ENCODE measurements at regions not wholly inside any gene's neighbourhood (a gene's known extent, or its start where the extent isn't known, plus 50 kb on each side); places are given as distances from the start of the nearest gene placed in this dataset.

DNA sequence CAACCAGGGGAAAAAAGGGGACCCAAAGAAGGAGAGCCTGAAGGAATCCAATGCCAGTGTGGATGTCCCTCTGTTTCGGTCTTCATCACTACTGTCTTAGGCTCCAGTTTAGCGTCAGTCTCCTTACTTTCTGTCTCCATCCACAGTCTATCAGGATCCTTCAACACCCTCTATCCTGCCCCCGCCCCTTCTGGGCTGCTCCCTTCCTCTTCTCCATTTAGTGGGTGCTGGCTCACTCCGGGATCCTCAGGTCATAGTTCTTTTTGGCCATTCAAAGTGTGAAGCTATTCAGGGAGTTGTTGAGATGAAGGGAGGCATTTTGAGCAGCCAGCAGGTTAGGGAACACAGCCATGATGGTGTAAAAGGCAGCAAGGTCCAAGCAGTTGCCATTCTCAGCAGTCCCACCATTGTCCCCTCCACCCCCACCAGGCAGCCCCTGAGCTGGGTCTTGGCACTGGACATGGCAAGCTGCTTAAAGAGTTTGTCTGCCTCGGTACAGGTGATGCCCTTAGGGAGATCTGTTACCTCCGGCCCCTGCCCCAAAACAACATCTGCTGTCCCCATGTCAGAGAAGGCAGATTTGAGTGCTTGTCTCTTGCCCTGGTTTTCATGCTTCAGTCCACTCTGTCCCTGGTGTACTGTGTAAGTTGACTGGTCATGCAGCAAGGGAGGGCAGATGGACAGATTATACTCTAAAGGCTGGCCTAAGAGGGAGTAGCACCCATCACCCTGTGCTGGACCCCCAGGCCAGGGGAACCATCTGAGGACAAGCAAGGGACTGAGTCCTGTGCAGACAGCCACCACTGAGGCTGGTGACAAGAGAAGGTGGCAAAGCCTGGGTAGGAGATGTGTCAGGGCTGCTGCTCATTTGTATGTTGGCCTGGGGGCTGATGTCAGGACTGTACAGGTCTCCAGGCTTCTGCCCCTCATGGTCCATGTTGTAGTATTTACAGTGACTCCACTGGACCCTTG, 842.0 kb downstream of the HACE1 start:
- no peak for DNase-seq

DNA sequence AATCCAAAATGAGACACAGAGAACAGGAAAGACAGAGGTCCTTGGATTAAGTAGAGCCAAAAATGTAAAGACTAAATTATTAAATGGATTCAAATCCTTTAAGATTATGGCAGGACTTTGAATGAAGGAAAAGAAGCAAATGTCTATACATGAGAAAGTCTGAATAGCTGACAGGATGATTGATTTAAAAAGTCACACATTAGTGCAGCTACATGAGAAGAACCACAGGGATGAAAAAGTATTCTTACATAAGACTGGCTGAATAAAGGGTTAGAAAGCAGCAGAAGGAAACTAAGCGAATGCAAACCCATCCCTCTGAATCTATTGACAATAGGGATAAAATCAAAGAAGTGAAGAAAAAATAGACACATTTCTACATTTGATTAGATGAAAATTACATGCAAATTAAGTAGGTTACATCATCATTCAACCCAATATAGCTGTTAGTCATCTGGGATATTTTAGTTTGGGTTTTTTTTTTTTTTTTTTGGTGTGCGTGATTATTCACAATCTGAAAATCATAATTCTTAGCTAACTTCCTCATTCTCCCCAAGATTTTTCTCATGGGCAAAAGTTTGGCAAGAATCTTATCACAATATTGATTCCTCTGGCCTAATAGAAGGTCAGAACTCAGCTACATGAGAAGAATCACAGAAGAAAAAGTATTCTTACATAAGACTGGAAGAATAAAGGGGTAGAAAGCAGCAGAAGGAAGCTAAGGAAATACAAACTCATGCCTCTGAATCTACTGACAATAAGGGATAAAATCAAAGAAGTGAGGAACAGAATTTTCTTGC, 845.4 kb downstream of the HACE1 start:
- DNase-seq = no peak

DNA sequence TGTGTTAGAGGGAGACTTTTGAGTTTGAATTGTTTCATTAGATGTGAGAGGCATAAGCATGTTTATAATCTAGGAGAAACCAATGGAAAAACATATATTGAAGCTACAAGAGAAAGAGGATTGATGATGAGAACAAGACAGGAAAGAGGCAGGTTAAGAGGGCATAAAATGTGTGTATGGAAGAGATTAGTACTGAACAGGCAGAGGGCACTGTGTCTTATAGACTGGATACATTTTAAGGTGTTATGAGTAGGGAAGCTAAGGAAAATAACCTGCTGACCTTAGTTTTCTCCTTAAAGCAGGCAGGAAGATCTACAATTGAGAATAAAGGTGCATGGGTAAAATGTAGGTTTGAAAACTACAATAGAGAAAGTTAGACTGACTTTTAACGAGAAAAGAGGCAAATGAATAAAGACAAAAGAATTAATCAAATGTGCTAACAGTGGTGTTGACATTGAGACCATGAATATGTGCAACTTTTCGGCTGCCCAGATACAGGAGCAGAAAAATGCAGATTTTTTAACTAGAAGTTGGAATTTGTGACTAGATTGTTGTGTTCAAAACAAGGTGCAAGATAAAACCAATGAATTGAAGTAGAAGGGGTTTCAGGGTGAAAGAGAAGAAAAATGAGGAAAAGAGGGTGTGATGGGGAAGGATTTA, 846.3 kb downstream of the HACE1 start:
- no peak for DNase-seq

DNA sequence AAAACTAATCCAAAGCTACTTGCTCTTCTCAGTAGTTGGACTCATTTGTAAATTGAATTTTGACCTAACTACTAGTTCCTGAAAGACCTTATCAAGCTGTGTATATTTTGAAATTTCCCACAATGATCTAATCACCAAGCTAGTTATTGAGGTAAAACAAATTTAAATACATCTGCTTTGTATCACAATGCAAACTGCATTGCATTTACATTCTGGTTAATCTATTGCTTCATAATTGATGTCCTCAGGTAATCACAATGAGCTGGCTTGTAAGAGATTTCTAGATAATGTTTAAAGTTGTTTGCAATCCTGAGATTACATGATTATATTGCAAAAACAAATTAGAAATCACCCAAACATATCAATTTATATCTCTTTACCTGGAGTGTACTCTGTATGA, 848.8 kb downstream of the HACE1 start:
- no peak for DNase-seq

DNA sequence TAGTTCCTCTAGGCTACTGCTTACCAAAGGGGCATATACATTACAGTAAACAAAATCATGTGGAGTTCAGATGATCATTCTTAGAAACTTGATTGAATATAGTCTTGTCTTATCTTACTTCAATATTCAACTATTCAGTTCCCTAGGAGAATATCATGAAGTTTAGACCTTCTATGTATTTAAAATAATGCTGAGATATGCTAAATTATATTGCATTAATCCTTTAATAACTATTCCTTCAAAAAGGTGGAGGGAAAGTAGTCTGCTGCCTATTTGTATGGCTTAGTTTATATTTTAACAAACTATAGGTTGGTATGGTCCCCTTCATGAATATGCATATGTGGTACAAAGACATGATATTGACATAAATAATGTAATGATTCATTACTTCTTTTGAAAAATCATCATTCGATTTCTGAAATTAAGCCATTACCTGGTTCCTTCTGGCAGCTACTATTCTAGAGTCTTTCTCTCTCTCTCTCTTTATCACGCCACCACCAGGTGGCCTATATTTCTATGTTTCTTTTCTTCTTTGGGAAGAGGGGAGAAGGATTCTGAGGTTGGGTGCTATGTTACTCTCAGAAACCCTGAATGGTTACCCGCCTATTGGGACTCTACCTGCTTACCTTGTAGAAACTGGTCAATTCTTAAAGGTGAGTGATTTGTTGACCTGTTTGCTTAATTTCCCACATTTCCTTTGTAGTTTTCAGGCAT, 855.8 kb downstream of the HACE1 start:
- DNase-seq = no peak

DNA sequence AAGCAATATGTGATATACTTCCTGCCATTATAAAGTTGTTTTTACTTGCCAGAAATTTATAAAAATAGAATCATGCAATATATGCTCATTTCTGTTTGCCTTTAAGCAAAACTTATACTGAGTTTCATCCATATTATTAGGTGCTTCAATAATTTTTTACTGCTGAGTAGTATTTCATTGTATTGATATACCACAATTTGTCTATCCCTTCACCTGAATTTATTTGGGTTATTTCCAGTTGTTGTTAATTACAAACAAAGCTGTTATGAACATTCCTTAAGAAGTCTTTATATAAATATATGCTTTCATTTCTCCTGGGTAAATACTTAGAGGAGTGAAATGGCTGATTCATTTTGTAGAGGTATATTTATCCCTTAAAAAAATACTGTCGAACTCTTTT, 864.1 kb downstream of the HACE1 start:
- no peak for DNase-seq

DNA sequence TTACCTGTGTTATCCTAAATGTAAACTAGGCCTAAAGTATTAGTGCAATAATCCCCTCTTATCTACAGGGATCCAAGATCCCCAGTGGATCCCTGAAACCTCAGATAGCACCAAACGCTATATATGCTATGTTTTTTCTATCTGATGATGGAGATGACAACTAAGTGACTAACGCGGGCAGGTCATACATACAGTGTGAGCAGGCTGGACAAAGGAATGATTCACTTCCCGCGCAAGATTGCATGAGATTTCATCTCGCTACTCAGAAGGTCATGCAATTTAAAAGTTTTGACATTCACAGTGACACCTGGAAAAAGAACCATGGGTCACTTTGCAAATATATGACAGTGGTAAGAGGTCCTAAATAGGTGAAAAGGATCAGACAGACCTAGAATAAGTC, 875.9 kb downstream of the HACE1 start:
- no peak for DNase-seq

DNA sequence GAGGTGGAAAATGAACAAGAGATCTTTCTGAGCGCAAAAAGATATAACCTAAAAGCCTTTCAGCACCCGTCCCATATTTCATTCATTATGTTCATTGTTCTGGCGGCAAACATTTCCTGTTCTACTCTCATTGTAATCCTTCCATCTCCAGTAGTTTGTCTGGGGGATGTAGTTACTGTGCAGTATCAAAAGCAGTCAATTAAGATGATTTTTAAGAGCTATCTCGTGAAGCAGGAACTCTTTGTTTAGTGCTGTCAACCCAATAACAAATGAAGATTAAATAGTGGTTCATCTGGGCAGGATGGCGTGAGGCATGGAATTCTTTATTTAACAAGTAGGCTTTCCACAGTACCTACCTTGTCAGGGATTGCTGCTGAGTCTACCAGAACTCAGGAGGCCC, 876.7 kb downstream of the HACE1 start:
- DNase-seq = no peak

DNA sequence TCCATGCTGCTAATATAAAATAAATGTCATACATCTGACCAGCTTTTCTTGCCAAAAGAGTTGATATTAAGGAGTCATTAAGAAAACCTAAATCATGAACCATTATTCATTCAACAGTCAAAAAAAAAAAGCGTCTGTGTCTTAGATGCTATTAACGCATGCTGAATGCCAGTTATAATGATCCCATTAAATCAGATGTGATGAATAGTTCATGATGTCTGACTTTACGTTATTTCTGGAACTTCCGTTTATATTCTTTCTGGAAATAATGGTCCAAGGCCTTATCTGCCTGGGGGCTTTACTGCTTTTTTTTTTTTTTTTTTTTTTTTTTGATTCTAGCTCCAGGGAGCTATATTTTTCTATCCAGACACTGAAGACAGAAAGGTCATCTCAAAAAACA, 877.1 kb downstream of the HACE1 start:
- no peak for DNase-seq

DNA sequence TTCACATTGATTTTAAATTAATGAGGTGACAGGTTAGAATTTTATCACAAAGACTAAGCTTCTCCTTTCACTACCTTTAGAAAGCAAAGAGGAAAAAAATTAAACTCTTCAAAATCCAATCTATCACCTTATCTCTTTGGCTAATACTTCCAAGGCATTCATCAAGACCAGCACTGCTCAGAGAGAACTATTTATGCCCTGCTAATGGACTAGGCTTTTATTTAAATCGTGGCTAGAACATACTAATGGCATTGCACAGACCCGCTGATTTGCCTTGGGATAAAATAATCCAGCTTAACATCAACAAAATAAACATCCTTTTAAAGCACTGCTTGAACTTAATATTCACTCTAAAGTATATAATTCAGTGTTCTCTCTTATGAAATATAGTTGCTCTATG, 880.4 kb downstream of the HACE1 start:
- DNase-seq = no peak

DNA sequence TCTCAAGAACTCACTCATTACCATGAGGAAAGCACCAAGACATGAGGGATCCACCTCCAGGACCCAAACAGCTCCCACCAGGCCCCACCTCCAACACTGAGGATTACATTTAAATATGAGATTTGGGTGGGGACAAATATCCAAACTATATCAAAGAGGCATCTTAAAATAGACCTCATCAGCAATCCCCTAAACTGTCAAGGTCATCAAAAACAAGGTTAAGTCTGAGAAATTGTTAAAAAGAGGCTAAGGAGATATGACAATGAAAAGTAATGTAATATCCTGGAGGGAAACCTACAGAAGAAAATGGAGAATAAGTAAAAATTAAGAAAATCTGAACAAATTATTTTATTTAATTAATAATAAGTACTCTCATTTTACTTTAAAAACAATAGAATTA, 922.3 kb downstream of the HACE1 start:
- no peak for DNase-seq

DNA sequence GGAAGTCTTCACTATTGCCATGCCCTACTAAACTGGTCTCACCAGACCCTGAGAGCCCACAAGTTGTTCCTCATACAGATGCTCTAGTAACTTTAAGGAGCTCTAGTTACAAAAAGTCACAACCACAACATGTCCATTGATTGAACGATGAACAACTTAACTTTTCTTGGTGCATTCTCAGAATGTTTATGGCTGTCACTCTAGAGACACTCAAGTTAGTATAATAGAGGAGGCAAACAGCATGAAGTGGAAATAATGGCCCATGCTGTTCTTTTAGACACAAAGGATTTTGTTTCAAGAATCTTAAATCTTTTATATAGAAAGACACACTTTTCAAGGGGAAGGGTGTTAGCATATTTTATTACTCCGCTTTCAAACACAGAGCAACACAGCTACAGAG, 934.4 kb downstream of the HACE1 start:
- no peak for DNase-seq

DNA sequence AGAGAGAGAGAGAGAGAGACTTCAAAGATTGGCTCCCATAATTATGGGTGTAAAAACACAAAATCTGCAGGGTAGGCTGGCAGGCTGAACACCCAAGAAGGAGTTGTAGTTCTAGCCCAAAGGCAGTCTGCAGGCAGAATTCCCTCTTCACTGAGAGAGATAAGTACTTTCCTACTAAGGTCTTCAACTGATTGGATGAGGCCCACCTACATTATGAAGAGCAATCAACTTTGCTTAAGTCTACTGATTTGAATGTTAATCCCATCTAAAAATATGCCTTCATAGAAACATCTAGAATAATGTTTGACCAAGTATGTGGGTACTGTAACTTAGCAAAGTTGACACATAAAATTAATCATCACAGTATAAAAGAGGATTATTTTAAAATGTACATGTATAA, 949.7 kb downstream of the HACE1 start:
- no peak for DNase-seq

DNA sequence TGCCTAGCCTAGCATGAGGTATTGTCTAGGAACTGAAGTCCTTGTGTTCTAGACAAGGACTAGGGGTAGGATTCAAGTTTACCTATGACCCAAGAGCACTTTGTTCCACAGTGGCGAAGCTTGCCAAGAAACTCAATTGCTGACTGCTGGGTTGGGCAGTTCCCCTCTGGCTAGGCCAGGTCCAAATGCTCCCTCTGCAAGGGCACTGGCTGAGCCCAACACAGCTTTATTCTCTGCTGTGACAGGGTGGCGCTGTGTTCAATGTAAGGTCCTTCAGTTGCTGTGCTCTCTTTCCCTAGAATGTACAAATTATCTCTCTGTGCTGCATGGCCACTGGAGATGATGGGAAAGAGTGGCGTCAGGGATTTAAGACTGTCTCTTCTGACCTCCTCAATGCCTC, 950.8 kb downstream of the HACE1 start:
- no peak for DNase-seq

DNA sequence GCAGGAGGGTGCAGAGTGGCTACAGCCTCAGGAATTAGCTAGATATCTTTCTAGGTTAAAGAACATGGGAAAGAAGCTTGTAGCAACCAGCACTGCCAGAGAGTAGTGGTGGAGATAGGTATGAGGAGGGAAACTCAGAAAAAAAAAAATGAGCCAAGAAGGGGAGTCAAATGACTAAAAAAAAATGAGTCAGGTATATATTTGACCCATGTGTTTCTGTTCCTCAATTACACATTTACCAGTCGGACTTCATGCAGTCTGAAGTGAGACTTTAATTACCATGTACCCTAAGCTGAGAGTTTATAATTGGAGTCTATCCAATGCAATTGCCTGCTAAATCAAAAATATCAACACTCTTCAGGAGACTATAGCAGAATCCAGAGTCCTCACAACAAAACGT, 964.6 kb downstream of the HACE1 start:
- DNase-seq = no peak

DNA sequence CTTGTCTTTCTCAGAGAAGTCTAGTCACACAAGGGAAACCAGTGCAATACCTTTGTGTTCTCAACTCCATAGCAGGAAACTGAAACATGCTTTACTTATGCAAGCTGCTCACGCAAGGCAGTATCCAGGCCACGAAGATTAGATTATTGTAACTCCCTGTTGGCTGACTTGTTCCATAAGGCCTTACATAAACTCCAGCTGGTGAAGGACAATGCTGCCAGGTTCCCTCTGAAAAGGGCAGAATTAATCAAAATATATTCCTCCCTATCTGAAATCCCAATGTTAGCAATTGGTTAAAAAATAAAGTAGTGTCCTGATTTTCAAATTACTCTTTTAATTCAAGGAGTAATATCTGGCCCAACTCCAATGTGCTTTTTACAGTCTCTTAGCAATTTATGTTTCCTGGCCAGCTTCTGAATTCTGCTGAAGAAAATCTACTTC, 966.6 kb downstream of the HACE1 start:
- DNase-seq = no peak

DNA sequence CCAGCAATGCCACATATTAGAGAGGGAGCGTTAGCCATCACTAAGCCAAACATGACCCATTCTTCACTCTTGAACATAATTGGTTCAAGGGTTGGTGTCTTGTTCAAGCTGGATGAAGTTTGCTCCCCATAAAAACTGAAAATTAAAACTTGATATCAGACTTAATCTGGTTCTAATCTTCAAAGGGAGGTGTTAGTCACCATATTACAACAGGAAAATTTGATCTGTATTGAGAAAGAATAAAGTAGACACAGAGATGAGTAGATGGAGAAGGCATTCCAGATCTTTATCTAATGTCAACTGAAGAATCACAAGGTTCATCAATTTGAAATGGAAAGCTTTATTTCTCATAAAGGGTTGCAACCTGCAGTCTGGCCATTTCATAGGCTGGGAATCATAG, 972.8 kb downstream of the HACE1 start:
- DNase-seq = no peak

DNA sequence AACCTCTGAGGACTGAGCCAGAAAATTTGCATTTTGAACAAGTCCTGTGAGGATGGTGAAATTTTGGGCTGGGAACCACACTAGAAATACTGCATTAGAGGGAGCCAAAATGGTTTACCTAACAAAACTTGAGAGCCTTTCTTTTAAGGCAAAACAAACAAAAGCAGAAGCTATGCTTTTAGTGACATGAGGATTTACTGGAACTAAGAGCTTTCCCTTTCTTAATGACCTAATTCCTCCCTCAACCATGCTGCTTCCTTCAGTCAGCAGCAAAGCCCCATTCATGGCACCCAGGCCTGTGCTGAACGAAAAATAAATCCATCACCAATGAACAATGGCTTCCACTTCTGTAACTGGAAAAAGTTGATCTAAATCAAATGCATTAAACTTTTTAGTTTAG, 974.3 kb downstream of the HACE1 start:
- no peak for DNase-seq

DNA sequence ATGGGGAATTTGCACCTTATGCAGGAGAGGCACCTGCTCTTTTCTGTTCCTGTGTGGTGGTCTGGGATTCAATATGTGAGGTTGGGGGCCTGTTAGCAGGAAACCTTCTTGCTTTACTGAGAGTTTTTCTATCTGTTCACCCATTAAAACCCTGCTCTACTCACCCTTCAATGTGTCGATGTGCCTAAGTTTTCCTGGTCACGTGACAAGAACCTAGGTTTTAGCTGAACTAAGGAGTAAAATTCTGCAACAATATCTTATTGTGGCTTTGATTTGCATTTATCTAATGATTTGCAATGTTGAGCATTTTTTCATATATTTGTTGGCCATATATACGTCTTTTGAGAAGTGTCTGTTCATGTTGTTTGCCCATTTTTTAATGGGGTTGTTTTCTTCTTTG, 979.9 kb downstream of the HACE1 start:
- no peak for DNase-seq

DNA sequence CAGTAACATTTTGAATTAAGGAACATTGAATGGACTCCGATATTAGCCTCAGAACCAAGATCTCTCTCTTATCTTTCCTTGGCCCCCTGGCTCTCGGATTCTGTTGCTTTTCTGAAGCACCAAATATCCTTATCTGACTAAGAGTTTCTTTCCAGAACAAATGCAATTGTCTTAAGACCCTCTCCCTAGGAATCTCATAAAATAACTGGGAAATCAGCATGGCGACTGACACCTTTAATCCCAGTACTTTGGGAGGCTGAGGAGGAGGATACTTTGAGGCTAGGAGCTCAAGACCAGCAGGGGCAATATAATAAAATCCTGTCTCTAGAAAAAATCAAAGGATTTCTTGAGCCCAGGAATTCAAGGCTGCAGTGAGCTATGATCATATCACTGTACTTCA, 984.5 kb downstream of the HACE1 start:
- no peak for DNase-seq

DNA sequence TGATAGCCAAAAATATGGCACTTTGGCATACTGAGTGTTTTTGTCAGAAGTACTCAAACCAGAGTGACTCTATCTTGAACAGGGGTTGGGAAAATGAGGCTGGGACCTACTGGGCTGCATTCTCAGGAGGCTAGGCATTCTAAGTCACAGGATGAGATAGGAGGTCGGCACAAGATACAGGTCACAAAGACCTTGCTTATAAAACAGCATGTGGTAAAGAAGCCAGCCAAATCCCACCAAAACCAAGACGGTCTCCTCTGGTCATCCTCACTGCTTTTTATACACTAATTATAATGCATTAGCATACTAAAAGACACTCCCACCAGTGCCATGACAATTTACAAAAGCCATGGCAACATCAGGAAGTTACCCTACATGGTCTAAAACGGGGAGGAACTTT, 985.1 kb downstream of the HACE1 start:
- no peak for DNase-seq

DNA sequence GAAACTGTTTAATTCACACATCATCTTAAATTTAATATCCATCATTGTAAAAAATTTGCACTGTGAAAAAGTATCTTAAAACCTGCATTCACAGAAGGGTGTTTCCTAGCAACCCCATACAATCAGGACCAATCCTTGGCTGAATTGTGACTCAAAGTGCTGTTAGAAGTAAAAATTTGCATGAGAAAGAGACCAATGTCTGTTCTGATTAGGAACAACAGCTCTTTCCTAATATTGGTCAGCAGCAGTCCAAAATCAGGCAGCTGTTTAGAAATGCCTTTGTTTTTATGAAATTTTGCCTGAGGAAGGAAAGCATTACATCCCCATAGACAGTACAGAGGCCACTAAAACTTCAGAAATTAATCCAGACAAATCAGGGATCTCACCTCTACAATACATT, 987.0 kb downstream of the HACE1 start:
- DNase-seq = no peak

DNA sequence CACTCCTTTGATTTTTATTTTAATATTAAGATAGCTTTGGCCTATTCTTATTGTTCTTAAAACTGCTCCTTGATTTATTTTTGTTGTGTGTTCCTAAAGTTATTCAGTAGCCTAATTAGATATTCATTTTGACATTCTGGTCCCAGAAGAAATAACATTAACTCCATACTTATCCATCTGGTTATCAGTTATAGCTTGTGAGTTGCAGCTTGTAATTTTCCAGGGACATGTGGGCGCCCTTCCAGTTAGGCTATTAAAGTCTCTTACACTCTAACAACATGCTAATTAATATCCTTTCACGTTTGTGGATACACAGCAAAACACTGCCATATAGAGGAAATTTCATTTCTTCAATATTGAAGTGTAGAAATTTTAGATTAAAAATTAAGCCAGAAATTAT, 987.5 kb downstream of the HACE1 start:
- no peak for DNase-seq

All from activated CD4-positive, alpha-beta T cell treated with anti-CD3 and anti-CD28 coated beads, Interleukin-2, amount 50 U/mL, for 1 hour (primary cell).